Heart left ventricle (tissue), 13 donors: ENCODE measurements at regions not wholly inside any gene's neighbourhood (a gene's known extent, or its start where the extent isn't known, plus 50 kb on each side); places are given as distances from the start of the nearest gene placed in this dataset.
"Not testable (repeated sequence)": the region's sequence is repeated elsewhere in the genome, so short reads cannot be mapped to it uniquely, and the experiment has no call there.

ENCODE experiments used
- POLR2A ChIP-seq, 2 donors: fragments of 450-650 bp; IDR thresholded peaks; one replicate each; pipeline ENCODE4 v1.6.1; 2017; ENCODE audit warnings: antibody characterized with exemption in 2 of 2, mild to moderate bottlenecking in 2 of 2, moderate library complexity in 2 of 2
- TF ChIP-seq, protein P1 (sequence below), 12 donors: fragments of 200-600 bp; sonication (generic) in 4 of 12; IDR thresholded peaks; one replicate each; pipeline versions ENCODE4 v1.5.0 to v1.8.0; 2018 to 2022; ENCODE audit warnings: antibody characterized with exemption in 12 of 12, mild to moderate bottlenecking in 5 of 12
- donor health status: ischemic (EF 13 %, LVEDD 7.1; RV severe dilation, severe dysfunction).
- donor health status: DM: no; HTN: yes; CAD: no.
- donor health status: DM: no; HTN: no; CAD: no.
- donor health status: ischemic (EF 25% LVEDD 6.9; RV normal size, moderate dysfunction).
- donor health status: ischemic (EF 25% LVEDD 5.7; RV mildly dilated, moderate dysfunction).
- donor health status: ischemic (EF 35%, LVEDD 5.7; RV mildly dilated, moderate dysfunction).
- donor health status: nonischemic (EF 11% LVEDD 7.7; RV severe dilation, severe dysfunction).
- donor health status: DM: yes; HTN: yes; CAD: no.
- donor health status: PGD.
- donor health status: ischemic (EF 29% LVEDD 5.4; RV normal size, mild dysfunction).
- donor health status: nonischemic (EF 23%, LVEDD 6.1; RV moderate dilation, normal function).

DNA sequence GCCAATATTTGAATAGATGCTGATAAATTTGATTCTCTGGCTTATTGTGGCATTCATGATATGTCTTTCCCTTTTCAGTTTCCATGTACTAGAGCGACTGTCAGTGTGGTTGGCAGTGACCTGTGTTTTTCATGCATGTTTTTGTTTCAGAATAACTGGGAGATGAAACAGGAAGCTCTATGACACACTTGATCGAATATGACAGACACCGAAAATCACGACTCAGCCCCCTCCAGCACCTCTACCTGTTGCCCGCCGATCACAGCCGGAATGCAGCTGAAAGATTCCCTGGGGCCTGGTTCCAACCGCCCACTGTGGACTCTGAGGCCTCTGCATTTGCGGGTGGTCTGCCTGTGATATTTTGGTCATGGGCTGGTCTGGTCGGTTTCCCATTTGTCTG is 226.8 kb upstream of the PLGLB2 start:
- not testable (repeated sequence) for TF ChIP-seq POLR2A (IDR thresholded peaks at IDR 0.05)
- TF ChIP-seq, protein P1, sequence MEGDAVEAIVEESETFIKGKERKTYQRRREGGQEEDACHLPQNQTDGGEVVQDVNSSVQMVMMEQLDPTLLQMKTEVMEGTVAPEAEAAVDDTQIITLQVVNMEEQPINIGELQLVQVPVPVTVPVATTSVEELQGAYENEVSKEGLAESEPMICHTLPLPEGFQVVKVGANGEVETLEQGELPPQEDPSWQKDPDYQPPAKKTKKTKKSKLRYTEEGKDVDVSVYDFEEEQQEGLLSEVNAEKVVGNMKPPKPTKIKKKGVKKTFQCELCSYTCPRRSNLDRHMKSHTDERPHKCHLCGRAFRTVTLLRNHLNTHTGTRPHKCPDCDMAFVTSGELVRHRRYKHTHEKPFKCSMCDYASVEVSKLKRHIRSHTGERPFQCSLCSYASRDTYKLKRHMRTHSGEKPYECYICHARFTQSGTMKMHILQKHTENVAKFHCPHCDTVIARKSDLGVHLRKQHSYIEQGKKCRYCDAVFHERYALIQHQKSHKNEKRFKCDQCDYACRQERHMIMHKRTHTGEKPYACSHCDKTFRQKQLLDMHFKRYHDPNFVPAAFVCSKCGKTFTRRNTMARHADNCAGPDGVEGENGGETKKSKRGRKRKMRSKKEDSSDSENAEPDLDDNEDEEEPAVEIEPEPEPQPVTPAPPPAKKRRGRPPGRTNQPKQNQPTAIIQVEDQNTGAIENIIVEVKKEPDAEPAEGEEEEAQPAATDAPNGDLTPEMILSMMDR (IDR thresholded peaks at IDR 0.05): not testable (repeated sequence)
